ENCODE measurements at regions not wholly inside any gene's neighbourhood (a gene's known extent, or its start where the extent isn't known, plus 50 kb on each side); places are given as distances from the start of the nearest gene placed in this dataset.
"Not testable (repeated sequence)": the region's sequence is repeated elsewhere in the genome, so short reads cannot be mapped to it uniquely, and the experiment has no call there.

- not testable (repeated sequence) for DNase-seq (ENCODE audit: low read depth)
Observed at GRCh38 chr2:82326180-82326767, 2021.7 kb upstream of the LRRTM1 start.

- DNase-seq (ENCODE audit: low read depth), result no peak
Observed at GRCh38 chr2:82320296-82320695, 2015.7 kb upstream of the LRRTM1 start.

DNA sequence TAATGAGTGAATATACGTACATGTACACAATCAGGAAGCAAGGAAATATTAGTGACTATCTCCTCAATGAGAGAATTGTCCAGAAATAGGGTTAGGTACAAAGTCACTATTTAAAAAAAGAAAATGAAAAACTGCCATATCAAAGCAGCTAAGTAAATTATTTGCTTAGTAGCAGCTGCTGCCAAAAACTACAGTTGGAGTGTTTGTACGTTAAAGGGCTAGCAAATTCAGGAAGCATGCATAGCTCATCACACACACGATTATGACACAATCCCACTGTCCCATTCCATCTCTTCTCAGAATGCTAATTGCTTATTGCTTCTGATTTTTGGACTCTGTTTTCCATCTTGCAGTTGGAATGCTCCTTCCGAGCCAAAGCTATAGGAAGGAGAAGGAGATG lies 2012.5 kb upstream of the LRRTM1 start:
- DNase-seq (ENCODE audit: low read depth), result no peak

GRCh38 chr2:82316586-82316985 lies 2012.0 kb upstream of the LRRTM1 start:
- DNase-seq (ENCODE audit: low read depth), result no peak

GRCh38 chr2:82314836-82315472 lies 2010.4 kb upstream of the LRRTM1 start:
- no peak for DNase-seq (ENCODE audit: low read depth)

DNA sequence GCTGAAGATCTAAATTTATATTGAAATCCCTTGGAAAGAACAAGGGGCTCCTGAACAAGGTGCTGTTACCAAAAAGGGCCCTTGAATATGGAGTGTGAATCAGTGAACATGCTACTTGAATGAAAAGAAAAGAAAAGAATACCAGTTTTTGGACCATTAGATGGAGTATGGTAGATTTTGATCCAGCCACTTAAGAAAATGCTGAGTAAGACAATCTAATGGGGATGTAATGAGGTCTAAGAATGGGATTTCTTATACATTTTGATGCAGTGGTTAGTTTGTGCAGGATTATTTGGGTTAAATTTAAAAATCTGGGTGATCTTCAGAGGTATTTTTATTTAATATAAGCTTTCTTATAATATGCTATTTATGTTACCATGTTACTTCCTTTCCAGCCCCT lies 2003.0 kb upstream of the LRRTM1 start:
- DNase-seq (ENCODE audit: low read depth), result no peak

DNA sequence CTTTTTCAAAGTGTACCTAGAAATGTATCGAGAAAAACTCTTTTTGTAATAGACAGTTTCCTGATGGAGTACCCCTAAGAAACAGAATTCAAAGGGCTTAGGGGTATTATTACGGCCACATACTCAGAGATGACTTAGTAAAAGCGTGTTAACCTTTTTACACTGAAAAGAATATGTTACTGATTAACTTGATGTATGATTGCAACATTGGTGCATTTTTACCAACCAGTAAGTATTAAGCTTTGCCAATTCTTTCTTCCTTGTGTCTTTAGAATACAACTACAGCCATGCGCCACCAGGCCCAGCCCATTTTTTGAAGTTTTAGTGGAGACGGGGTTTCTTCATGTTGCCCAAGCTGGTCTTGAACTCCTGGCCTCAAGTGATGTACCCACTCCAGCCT lies 1997.0 kb upstream of the LRRTM1 start:
- DNase-seq (ENCODE audit: low read depth), result no peak

GRCh38 chr2:82289446-82289845 lies 1984.9 kb upstream of the LRRTM1 start:
- no peak for DNase-seq (ENCODE audit: low read depth)

- no peak for DNase-seq (ENCODE audit: low read depth)
Observed at GRCh38 chr2:82283075-82283474, 1978.5 kb upstream of the LRRTM1 start.

GRCh38 chr2:82282111-82282882 lies 1977.7 kb upstream of the LRRTM1 start:
- DNase-seq (ENCODE audit: low read depth), result no peak

DNA sequence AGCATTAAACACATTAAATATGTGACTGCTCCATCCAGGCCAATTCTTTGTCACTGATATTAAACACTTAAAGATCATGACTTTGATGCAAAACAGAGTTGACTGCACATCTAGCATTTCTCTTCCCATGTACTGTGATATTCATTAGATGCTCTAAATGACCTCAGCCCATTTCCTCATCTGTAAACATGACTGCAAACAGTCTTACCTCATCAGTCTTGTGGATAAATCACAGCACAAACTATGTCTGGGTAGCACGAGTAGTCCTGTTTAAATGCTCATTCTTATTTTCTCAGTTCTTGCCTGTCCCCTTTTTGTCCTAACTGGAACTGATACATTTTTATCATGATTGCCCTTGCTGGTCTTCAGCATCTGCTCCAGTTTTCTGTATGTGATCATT lies 1974.8 kb upstream of the LRRTM1 start:
- no peak for DNase-seq (ENCODE audit: low read depth)

- DNase-seq (ENCODE audit: low read depth), result no peak
Observed at GRCh38 chr2:82278416-82278815, 1973.9 kb upstream of the LRRTM1 start.

DNA sequence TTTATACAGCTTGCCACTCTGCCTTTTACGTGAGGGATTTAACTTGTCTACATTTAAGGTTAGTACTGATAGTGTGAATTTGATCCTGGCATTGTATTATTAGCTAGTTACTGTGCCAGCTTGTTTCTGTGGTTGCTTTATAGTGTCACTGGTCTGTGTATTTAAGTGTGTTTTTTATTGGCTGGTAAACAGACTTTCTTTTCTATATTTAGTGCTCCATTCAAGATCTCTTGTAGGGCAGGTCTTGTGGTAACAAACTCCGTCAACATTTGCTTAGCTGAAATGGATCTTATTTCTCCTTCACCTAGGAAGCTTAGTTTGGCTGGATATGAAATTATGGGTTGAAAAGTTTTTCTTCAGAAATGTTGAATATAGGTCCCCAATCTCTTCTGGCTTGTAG lies 1971.0 kb upstream of the LRRTM1 start:
- DNase-seq (ENCODE audit: low read depth), result no peak

- DNase-seq (ENCODE audit: low read depth), result no peak
Observed at GRCh38 chr2:82268446-82268845, 1963.9 kb upstream of the LRRTM1 start.

GRCh38 chr2:82260521-82260920 lies 1956.0 kb upstream of the LRRTM1 start:
- no peak for DNase-seq (ENCODE audit: low read depth)

DNA sequence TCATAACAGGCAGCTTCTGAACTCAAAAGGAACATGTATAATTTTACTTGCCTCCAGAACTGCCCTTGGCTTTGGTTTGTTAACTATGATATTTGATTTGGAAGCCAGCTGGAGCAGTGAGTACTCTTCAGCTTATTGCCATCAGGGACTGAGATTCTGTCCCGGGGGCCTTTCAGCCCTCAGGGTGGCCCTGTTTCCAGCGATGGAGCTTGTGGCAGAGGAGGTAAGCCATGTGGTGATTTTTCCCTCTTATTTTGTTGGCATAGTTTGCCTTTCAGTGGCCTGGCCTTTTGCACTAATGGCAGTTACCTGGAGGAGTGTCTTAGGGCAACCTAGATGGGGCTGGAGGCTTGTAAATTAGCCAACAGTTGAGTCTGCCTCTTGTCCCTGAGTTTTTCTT lies 1955.0 kb upstream of the LRRTM1 start:
- no peak for DNase-seq (ENCODE audit: low read depth)

GRCh38 chr2:82257796-82258555 lies 1953.4 kb upstream of the LRRTM1 start:
- no peak for DNase-seq (ENCODE audit: low read depth)

DNA sequence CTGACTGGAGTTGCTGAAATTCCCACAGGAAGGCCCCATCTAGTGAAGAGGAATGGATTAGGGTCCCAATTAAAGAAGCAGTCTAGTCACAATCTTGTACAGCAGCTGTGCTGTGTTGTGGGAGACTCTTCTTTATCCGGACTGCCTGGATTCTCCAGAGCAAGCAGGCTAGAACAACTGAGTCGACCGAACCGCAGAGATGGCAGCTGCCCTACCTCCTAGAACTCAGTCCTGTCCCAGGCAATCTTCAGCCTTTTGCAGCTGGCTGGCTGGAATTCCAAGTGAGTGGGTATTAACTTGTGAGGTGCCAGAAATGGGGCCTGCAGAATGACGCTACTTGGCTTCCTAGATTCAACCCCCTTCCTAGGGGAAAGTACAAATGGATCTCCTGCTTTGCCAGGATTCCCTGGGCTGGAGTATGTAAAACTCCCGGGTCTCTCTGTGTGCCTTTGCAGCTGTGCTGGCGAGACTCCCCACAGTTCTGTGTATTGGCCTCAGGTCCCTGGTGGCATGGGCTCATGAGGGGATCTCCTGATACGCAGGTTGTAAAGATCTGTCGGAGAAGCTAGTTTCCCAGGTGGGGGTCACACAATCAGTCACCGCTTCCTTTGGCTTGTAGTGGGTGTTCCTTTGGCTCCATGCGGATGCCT lies 1952.6 kb upstream of the LRRTM1 start:
- no peak for DNase-seq (ENCODE audit: low read depth)

GRCh38 chr2:82256288-82256687 lies 1951.7 kb upstream of the LRRTM1 start:
- DNase-seq (ENCODE audit: low read depth), result no peak

DNA sequence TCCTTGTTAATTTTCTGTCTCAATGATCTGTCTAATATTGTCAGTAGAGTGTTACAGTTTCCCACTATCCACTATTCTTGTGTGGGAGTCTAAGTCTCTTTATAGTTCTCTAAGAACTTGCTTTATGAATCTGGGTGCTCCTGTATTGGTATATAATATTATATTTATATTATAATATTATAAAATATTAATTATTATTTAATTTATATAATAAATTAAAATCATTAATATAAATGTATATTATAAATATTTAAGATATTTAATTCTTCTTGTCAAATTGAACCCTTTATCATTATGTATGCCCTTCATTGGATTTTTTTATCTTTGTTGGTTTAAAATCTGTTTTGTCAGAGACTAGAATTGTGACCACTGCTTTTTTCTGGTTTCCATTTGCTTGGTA lies 1950.2 kb upstream of the LRRTM1 start:
- DNase-seq (ENCODE audit: low read depth), result no peak

- no peak for DNase-seq (ENCODE audit: low read depth)
Observed at GRCh38 chr2:82246220-82246775, 1941.7 kb upstream of the LRRTM1 start.

DNA sequence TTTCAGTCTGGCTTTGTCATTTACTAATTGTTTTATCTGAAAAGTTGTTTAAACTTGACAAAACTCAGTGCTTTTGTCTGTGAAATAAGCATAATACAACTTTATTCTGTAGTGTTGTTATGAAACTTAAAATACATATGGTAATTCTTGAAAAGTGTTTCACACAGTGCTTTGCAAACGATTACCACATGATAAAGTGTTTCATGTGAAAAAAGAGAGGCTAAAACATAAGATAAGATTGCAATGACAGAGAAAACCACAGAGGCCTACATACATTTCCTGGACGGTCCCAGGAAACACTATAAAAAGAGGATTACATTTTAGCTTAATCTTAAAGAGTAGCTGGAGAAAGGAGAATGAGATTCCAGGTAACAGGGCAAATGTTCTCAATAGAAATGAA lies 1934.6 kb upstream of the LRRTM1 start:
- DNase-seq (ENCODE audit: low read depth), result no peak

Data from amniotic epithelial cell (primary cell).